Activated T-cell treated with anti-CD3 and anti-CD28 coated beads, Interleukin-2, amount 50 U/mL, for 4 hours (primary cell): ENCODE measurements at regions not wholly inside any gene's neighbourhood (a gene's known extent, or its start where the extent isn't known, plus 50 kb on each side); places are given as distances from the start of the nearest gene placed in this dataset.

Experiments
- ATAC-seq, 2 donors: fragments of 200-7000 bp; cut with Tn5 transposase; one replicate each; pipeline ENCODE4 v1.10.0; 2021
- DNase-seq: peaks from one replicate; pipeline ENCODE4 v3.0.0-alpha.2; 2020
- H3K27me3 Mint-ChIP-seq: one replicate; pipeline ENCODE4 v1.8.0; 2021; ENCODE audit warnings: low read depth, mixed read lengths
- H3K36me3 Mint-ChIP-seq: one replicate; pipeline ENCODE4 v1.8.0; 2022; ENCODE audit warnings: mixed read lengths; ENCODE audit not compliant: insufficient read depth
- H3K4me1 Mint-ChIP-seq: one replicate; pipeline ENCODE4 v1.8.0; 2021; ENCODE audit warnings: low read depth, mixed read lengths
- H3K4me3 Mint-ChIP-seq: one replicate; pipeline ENCODE4 v1.8.0; 2021; ENCODE audit warnings: mild to moderate bottlenecking, moderate library complexity, mixed read lengths
- H3K9me3 Mint-ChIP-seq: one replicate; pipeline ENCODE4 v1.8.0; 2021; ENCODE audit warnings: mixed read lengths

GRCh38 chr16:64626776-64627175, 495.1 kb downstream of the CDH11 start:
- ATAC-seq, result no peak
- Mint-ChIP-seq H3K27me3 (no peaks in the 10 kb centered on the region), H3K36me3 (no peaks in the 10 kb centered on the region), H3K4me1 (no peaks in the 10 kb centered on the region), H3K9me3 (peaks cover 31% of the 10 kb centered on the region), H3K4me3 (no peak overlapping the region)
- no peak for DNase-seq

- Mint-ChIP-seq H3K4me1 (no peaks in the 10 kb centered on the region), H3K9me3 (peaks cover 24% of the 10 kb centered on the region), H3K36me3 (no peaks in the 10 kb centered on the region), H3K27me3 (no peaks in the 10 kb centered on the region), H3K4me3 (no peak overlapping the region)
- DNase-seq (no peak), ATAC-seq (no peak)
Observed at GRCh38 chr16:64621616-64622015, 500.2 kb downstream of the CDH11 start.

- H3K36me3 Mint-ChIP-seq, result no peaks in the 10 kb centered on the region
- H3K4me1 Mint-ChIP-seq, result no peaks in the 10 kb centered on the region
- no peak for ATAC-seq
- H3K27me3 Mint-ChIP-seq, result no peaks in the 10 kb centered on the region
- peaks cover 36% of the 10 kb centered on the region for H3K9me3 Mint-ChIP-seq
- no peak for DNase-seq
- no peak overlapping the region for H3K4me3 Mint-ChIP-seq
Observed at GRCh38 chr16:64617836-64618476, 503.9 kb downstream of the CDH11 start.

- Mint-ChIP-seq H3K27me3 (no peaks in the 10 kb centered on the region), H3K4me1 (no peaks in the 10 kb centered on the region), H3K36me3 (no peaks in the 10 kb centered on the region), H3K9me3 (peaks cover 30% of the 10 kb centered on the region), H3K4me3 (no peak overlapping the region)
- no peak for ATAC-seq
- no peak for DNase-seq
Observed at GRCh38 chr16:64615630-64616280, 506.1 kb downstream of the CDH11 start.

GRCh38 chr16:64596196-64596595, 525.7 kb downstream of the CDH11 start:
- Mint-ChIP-seq H3K27me3 (no peaks in the 10 kb centered on the region), H3K4me3 (no peak overlapping the region), H3K4me1 (no peaks in the 10 kb centered on the region), H3K36me3 (no peaks in the 10 kb centered on the region), H3K9me3 (peaks cover 4% of the 10 kb centered on the region)
- ATAC-seq (no peak), DNase-seq (no peak)

GRCh38 chr16:64590513-64590912, 531.4 kb downstream of the CDH11 start:
- H3K36me3 Mint-ChIP-seq, result no peaks in the 10 kb centered on the region
- no peak for ATAC-seq
- no peak for DNase-seq
- H3K9me3 Mint-ChIP-seq, result peaks cover 6% of the 10 kb centered on the region
- H3K4me1 Mint-ChIP-seq, result no peaks in the 10 kb centered on the region
- no peaks in the 10 kb centered on the region for H3K27me3 Mint-ChIP-seq
- no peak overlapping the region for H3K4me3 Mint-ChIP-seq

GRCh38 chr16:64589836-64590235, 532.0 kb downstream of the CDH11 start:
- H3K9me3 Mint-ChIP-seq, result peaks cover 5% of the 10 kb centered on the region
- no peak for ATAC-seq

GRCh38 chr16:64586781-64587180, 535.1 kb downstream of the CDH11 start:
- Mint-ChIP-seq H3K4me1 (no peaks in the 10 kb centered on the region), H3K9me3 (peaks cover 11% of the 10 kb centered on the region), H3K4me3 (no peak overlapping the region), H3K27me3 (no peaks in the 10 kb centered on the region), H3K36me3 (no peaks in the 10 kb centered on the region)
- no peak for DNase-seq
- ATAC-seq, result no peak

More at GRCh38 chr16:64589836-64590235, 532.0 kb downstream of the CDH11 start:
- no peak overlapping the region for H3K4me3 Mint-ChIP-seq
- no peaks in the 10 kb centered on the region for H3K36me3 Mint-ChIP-seq
- no peaks in the 10 kb centered on the region for H3K27me3 Mint-ChIP-seq
- H3K4me1 Mint-ChIP-seq, result no peaks in the 10 kb centered on the region
- DNase-seq, result no peak

GRCh38 chr16:64585367-64585766, 536.5 kb downstream of the CDH11 start:
- Mint-ChIP-seq H3K4me3 (no peak overlapping the region), H3K36me3 (no peaks in the 10 kb centered on the region), H3K9me3 (peaks cover 11% of the 10 kb centered on the region), H3K27me3 (no peaks in the 10 kb centered on the region), H3K4me1 (no peaks in the 10 kb centered on the region)
- DNase-seq (no peak), ATAC-seq (no peak)

GRCh38 chr16:64580558-64580957, 541.3 kb downstream of the CDH11 start:
- H3K27me3 Mint-ChIP-seq, result no peaks in the 10 kb centered on the region
- peaks cover 11% of the 10 kb centered on the region for H3K9me3 Mint-ChIP-seq
- no peak overlapping the region for H3K4me3 Mint-ChIP-seq
- H3K4me1 Mint-ChIP-seq, result no peaks in the 10 kb centered on the region
- ATAC-seq, result no peak
- H3K36me3 Mint-ChIP-seq, result no peaks in the 10 kb centered on the region
- no peak for DNase-seq

- H3K27me3 Mint-ChIP-seq, result no peaks in the 10 kb centered on the region
- DNase-seq (no peak), ATAC-seq (no peak)
- no peaks in the 10 kb centered on the region for H3K36me3 Mint-ChIP-seq
- H3K4me1 Mint-ChIP-seq, result no peaks in the 10 kb centered on the region
- H3K9me3 Mint-ChIP-seq, result peaks cover 8% of the 10 kb centered on the region
- H3K4me3 Mint-ChIP-seq, result no peak overlapping the region
Observed at GRCh38 chr16:64579712-64580111, 542.2 kb downstream of the CDH11 start.

GRCh38 chr16:64545768-64546167, 576.1 kb downstream of the CDH11 start:
- H3K4me3 Mint-ChIP-seq, result no peak overlapping the region
- H3K9me3 Mint-ChIP-seq, result peaks cover 23% of the 10 kb centered on the region
- no peaks in the 10 kb centered on the region for H3K4me1 Mint-ChIP-seq
- no peaks in the 10 kb centered on the region for H3K27me3 Mint-ChIP-seq
- DNase-seq (no peak), ATAC-seq (no peak)
- H3K36me3 Mint-ChIP-seq, result no peaks in the 10 kb centered on the region

GRCh38 chr16:64544859-64545258, 577.0 kb downstream of the CDH11 start:
- DNase-seq, result no peak
- Mint-ChIP-seq H3K27me3 (no peaks in the 10 kb centered on the region), H3K4me1 (no peaks in the 10 kb centered on the region), H3K9me3 (peaks cover 23% of the 10 kb centered on the region), H3K4me3 (no peak overlapping the region), H3K36me3 (no peaks in the 10 kb centered on the region)
- ATAC-seq, result no peak

GRCh38 chr16:64543441-64543840, 578.4 kb downstream of the CDH11 start:
- no peaks in the 10 kb centered on the region for H3K27me3 Mint-ChIP-seq

GRCh38 chr16:64543031-64543430, 578.8 kb downstream of the CDH11 start:
- peaks cover 20% of the 10 kb centered on the region for H3K9me3 Mint-ChIP-seq
- no peak for DNase-seq
- no peaks in the 10 kb centered on the region for H3K36me3 Mint-ChIP-seq
- no peak overlapping the region for H3K4me3 Mint-ChIP-seq
- H3K27me3 Mint-ChIP-seq, result no peaks in the 10 kb centered on the region
- no peaks in the 10 kb centered on the region for H3K4me1 Mint-ChIP-seq
- ATAC-seq, result no peak

More at GRCh38 chr16:64543441-64543840, 578.4 kb downstream of the CDH11 start:
- no peaks in the 10 kb centered on the region for H3K4me1 Mint-ChIP-seq
- no peak overlapping the region for H3K4me3 Mint-ChIP-seq
- H3K9me3 Mint-ChIP-seq, result peaks cover 20% of the 10 kb centered on the region
- DNase-seq (no peak), ATAC-seq (no peak)
- no peaks in the 10 kb centered on the region for H3K36me3 Mint-ChIP-seq
